ENCODE measurements at regions not wholly inside any gene's neighbourhood (a gene's known extent, or its start where the extent isn't known, plus 50 kb on each side); places are given as distances from the start of the nearest gene placed in this dataset.

DNA sequence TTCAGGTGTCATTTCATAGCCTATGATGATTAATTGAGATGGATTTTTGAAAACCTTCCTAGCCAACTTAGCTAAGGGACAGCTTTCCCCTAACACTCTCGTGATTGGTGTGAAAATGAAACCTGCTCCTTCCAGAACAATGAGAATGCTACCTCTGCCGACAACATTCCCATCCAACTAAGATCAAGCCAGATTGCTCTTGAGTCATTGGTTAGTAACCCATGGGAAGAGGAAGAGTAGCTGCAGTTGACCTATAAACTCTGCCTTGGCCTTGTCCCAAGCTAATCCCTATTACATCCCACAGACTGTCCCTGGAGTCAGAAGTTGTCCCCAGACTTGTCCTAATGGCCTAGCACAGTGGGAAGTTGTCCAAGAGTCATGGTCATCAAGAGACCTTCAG is 80.5 kb upstream of the SVIL start:
- TF ChIP-seq ZNF737 (CRISPR knock-in tag; IDR thresholded peaks at IDR 0.05; ENCODE audit: borderline replicate concordance) (no peak), MAFK (conservative IDR thresholded peaks at IDR 0.05 in 1 of 2, IDR thresholded peaks at IDR 0.05 in 1 of 2; ENCODE audit: low read length in 2 of 2) (no peak), ZBTB10 (CRISPR knock-in tag; IDR thresholded peaks at IDR 0.05; ENCODE audit: borderline replicate concordance) (no peak), EZH2 (conservative IDR thresholded peaks at IDR 0.05; ENCODE audit: low read depth, low read length) (no peak), ZBTB7A (CRISPR knock-in tag; IDR thresholded peaks at IDR 0.05) (no peak), ZNF841 (CRISPR knock-in tag; IDR thresholded peaks at IDR 0.05; ENCODE audit: borderline replicate concordance) (no peak), BHLHE40 (IDR thresholded peaks at IDR 0.05; ENCODE audit: low read length) (no peak), ZNF263 (CRISPR knock-in tag; IDR thresholded peaks at IDR 0.05) (no peak), YEATS2 (CRISPR knock-in tag; IDR thresholded peaks at IDR 0.05; ENCODE audit: borderline replicate concordance) (no peak)
